ENCODE measurements at regions not wholly inside any gene's neighbourhood (a gene's known extent, or its start where the extent isn't known, plus 50 kb on each side); places are given as distances from the start of the nearest gene placed in this dataset.

DNA sequence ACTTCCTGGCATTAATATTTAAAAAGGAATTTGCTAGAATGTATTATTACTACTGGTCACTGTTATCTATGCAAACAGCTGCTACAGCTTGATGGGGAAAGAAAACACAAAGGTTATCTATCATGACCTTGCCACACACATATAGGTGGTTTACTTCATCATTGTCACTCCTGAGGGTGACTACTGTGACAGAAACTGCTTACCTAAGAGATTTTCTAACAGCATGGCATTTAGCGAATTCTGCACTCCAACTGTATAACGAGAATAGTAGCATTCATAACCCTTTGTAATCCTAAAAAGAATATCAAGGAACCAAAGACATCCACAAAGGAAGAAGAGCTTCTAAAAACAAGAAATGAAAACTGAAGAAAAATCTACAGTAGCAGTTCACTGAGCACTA lies 74.6 kb upstream of the SPOCK3 start (continued):
- no peak for TF ChIP-seq JAZF1 (CRISPR knock-in tag; IDR thresholded peaks at IDR 0.05)

DNA sequence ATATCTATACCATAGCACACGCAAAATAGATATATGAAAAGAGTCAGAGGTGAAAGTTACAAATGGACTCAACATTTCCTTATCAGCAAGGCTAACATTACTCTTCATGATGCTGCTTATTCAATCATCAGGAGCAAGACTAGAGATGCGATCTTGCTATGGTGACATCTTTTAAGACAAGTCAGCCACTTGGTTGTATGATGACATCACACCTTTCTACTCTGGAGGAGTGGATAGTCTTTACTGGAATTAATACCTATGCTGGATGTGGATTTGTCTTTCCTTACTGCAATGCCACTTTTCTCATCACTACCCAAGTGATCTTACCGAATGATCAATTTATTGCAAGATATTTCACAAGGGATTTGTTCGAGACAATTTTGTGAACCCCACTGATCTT lies 87.0 kb upstream of the SPOCK3 start:
- ChIA-PET POLR2A (no interaction called here), CTCF (no interaction called here)
- Mint-ChIP-seq H3K36me3 (no peaks in the 10 kb centered on the region), H3K9me3 (peaks cover 4% of the 10 kb centered on the region), H3K4me1 (no peaks in the 10 kb centered on the region), H3K4me3 (no peak overlapping the region), H3K27me3 (ENCODE audit: low read depth) (no peaks in the 10 kb centered on the region), H3K27ac (no peak overlapping the region)
- TF ChIP-seq, protein P1, sequence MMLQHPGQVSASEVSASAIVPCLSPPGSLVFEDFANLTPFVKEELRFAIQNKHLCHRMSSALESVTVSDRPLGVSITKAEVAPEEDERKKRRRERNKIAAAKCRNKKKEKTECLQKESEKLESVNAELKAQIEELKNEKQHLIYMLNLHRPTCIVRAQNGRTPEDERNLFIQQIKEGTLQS (CRISPR knock-in tag; conservative IDR thresholded peaks at IDR 0.05): no peak
- no peak for TF ChIP-seq ZBTB21 (CRISPR knock-in tag; IDR thresholded peaks at IDR 0.05; ENCODE audit: borderline replicate concordance)
- TF ChIP-seq ZNF138 (CRISPR knock-in tag; conservative IDR thresholded peaks at IDR 0.05): no peak
- no peak for TF ChIP-seq SMAD3 (CRISPR knock-in tag; IDR thresholded peaks at IDR 0.05; ENCODE audit: borderline replicate concordance)
- TF ChIP-seq NFATC4 (CRISPR knock-in tag; IDR thresholded peaks at IDR 0.05): no peak
- TF ChIP-seq, protein P2, sequence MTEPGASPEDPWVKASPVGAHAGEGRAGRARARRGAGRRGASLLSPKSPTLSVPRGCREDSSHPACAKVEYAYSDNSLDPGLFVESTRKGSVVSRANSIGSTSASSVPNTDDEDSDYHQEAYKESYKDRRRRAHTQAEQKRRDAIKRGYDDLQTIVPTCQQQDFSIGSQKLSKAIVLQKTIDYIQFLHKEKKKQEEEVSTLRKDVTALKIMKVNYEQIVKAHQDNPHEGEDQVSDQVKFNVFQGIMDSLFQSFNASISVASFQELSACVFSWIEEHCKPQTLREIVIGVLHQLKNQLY (CRISPR knock-in tag; IDR thresholded peaks at IDR 0.05): no peak
- TF ChIP-seq, protein P3, sequence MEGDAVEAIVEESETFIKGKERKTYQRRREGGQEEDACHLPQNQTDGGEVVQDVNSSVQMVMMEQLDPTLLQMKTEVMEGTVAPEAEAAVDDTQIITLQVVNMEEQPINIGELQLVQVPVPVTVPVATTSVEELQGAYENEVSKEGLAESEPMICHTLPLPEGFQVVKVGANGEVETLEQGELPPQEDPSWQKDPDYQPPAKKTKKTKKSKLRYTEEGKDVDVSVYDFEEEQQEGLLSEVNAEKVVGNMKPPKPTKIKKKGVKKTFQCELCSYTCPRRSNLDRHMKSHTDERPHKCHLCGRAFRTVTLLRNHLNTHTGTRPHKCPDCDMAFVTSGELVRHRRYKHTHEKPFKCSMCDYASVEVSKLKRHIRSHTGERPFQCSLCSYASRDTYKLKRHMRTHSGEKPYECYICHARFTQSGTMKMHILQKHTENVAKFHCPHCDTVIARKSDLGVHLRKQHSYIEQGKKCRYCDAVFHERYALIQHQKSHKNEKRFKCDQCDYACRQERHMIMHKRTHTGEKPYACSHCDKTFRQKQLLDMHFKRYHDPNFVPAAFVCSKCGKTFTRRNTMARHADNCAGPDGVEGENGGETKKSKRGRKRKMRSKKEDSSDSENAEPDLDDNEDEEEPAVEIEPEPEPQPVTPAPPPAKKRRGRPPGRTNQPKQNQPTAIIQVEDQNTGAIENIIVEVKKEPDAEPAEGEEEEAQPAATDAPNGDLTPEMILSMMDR (IDR thresholded peaks at IDR 0.05): no peak
- TF ChIP-seq, protein P4, sequence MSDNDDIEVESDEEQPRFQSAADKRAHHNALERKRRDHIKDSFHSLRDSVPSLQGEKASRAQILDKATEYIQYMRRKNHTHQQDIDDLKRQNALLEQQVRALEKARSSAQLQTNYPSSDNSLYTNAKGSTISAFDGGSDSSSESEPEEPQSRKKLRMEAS (CRISPR knock-in tag; IDR thresholded peaks at IDR 0.05): no peak
- TF ChIP-seq, protein P5, sequence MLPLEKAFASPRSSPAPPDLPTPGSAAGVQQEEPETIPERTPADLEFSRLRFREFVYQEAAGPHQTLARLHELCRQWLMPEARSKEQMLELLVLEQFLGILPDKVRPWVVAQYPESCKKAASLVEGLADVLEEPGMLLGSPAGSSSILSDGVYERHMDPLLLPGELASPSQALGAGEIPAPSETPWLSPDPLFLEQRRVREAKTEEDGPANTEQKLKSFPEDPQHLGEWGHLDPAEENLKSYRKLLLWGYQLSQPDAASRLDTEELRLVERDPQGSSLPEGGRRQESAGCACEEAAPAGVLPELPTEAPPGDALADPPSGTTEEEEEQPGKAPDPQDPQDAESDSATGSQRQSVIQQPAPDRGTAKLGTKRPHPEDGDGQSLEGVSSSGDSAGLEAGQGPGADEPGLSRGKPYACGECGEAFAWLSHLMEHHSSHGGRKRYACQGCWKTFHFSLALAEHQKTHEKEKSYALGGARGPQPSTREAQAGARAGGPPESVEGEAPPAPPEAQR (CRISPR knock-in tag; IDR thresholded peaks at IDR 0.05): no peak
- TF ChIP-seq, protein P6, sequence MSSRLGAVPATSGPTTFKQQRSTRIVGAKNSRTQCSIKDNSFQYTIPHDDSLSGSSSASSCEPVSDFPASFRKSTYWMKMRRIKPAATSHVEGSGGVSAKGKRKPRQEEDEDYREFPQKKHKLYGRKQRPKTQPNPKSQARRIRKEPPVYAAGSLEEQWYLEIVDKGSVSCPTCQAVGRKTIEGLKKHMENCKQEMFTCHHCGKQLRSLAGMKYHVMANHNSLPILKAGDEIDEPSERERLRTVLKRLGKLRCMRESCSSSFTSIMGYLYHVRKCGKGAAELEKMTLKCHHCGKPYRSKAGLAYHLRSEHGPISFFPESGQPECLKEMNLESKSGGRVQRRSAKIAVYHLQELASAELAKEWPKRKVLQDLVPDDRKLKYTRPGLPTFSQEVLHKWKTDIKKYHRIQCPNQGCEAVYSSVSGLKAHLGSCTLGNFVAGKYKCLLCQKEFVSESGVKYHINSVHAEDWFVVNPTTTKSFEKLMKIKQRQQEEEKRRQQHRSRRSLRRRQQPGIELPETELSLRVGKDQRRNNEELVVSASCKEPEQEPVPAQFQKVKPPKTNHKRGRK (CRISPR knock-in tag; IDR thresholded peaks at IDR 0.05; ENCODE audit: borderline replicate concordance): no peak
- no peak for TF ChIP-seq RORB (CRISPR knock-in tag; IDR thresholded peaks at IDR 0.05)
- TF ChIP-seq SMAD4 (CRISPR knock-in tag; IDR thresholded peaks at IDR 0.05): no peak
- no peak for TF ChIP-seq FOXJ3 (CRISPR knock-in tag; IDR thresholded peaks at IDR 0.05; ENCODE audit: borderline replicate concordance)
- TF ChIP-seq, protein P7, sequence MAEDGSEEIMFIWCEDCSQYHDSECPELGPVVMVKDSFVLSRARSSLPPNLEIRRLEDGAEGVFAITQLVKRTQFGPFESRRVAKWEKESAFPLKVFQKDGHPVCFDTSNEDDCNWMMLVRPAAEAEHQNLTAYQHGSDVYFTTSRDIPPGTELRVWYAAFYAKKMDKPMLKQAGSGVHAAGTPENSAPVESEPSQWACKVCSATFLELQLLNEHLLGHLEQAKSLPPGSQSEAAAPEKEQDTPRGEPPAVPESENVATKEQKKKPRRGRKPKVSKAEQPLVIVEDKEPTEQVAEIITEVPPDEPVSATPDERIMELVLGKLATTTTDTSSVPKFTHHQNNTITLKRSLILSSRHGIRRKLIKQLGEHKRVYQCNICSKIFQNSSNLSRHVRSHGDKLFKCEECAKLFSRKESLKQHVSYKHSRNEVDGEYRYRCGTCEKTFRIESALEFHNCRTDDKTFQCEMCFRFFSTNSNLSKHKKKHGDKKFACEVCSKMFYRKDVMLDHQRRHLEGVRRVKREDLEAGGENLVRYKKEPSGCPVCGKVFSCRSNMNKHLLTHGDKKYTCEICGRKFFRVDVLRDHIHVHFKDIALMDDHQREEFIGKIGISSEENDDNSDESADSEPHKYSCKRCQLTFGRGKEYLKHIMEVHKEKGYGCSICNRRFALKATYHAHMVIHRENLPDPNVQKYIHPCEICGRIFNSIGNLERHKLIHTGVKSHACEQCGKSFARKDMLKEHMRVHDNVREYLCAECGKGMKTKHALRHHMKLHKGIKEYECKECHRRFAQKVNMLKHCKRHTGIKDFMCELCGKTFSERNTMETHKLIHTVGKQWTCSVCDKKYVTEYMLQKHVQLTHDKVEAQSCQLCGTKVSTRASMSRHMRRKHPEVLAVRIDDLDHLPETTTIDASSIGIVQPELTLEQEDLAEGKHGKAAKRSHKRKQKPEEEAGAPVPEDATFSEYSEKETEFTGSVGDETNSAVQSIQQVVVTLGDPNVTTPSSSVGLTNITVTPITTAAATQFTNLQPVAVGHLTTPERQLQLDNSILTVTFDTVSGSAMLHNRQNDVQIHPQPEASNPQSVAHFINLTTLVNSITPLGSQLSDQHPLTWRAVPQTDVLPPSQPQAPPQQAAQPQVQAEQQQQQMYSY (CRISPR knock-in tag; IDR thresholded peaks at IDR 0.05): no peak
- TF ChIP-seq HMGA2 (CRISPR knock-in tag; IDR thresholded peaks at IDR 0.05): no peak
- no peak for TF ChIP-seq IRF2 (CRISPR knock-in tag; IDR thresholded peaks at IDR 0.05; ENCODE audit: borderline replicate concordance, low read depth)
- no peak for TF ChIP-seq ELF4 (CRISPR knock-in tag; IDR thresholded peaks at IDR 0.05; ENCODE audit: low read depth)
- TF ChIP-seq PRRX2 (CRISPR knock-in tag; IDR thresholded peaks at IDR 0.05): no peak
- no peak for TF ChIP-seq MXD4 (CRISPR knock-in tag; IDR thresholded peaks at IDR 0.05; ENCODE audit: borderline replicate concordance)
- no peak for TF ChIP-seq GABPB1 (CRISPR knock-in tag; IDR thresholded peaks at IDR 0.05)
- DNase-seq (ENCODE audit: low spot score) (no peak), ATAC-seq (no peak)
